HG03175 (cell line): ENCODE measurements at regions not wholly inside any gene's neighbourhood (a gene's known extent, or its start where the extent isn't known, plus 50 kb on each side); places are given as distances from the start of the nearest gene placed in this dataset.
"Not testable (repeated sequence)": the region's sequence is repeated elsewhere in the genome, so short reads cannot be mapped to it uniquely, and the experiment has no call there.

Experiments
- ATAC-seq: cut with Tn5 transposase; IDR thresholded peaks from one replicate; pipeline ENCODE4 v1.9.1; 2021; ENCODE audit warnings: mild to moderate bottlenecking, moderate library complexity; ENCODE audit not compliant: unreplicated experiment

DNA sequence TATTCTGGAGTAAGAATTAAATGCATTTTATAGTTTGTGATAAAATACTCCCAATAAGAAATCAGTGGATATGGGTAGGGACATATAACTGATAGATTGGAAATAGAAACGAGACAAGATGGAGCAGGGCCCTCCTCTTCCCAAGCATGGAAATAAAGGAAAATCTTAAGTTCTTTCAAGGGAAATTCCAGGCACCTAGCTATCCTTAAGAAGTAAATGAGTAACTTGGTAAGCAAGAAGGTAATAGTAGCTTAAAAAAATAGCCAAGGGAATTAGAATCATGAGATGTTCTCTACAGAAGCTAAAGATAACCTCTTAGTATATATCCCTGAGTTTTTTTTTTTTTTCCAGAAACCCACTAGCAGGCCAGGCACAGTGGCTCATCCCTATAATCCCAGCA lies 105.5 kb upstream of the FAM3C start:
- ATAC-seq = no peak

DNA sequence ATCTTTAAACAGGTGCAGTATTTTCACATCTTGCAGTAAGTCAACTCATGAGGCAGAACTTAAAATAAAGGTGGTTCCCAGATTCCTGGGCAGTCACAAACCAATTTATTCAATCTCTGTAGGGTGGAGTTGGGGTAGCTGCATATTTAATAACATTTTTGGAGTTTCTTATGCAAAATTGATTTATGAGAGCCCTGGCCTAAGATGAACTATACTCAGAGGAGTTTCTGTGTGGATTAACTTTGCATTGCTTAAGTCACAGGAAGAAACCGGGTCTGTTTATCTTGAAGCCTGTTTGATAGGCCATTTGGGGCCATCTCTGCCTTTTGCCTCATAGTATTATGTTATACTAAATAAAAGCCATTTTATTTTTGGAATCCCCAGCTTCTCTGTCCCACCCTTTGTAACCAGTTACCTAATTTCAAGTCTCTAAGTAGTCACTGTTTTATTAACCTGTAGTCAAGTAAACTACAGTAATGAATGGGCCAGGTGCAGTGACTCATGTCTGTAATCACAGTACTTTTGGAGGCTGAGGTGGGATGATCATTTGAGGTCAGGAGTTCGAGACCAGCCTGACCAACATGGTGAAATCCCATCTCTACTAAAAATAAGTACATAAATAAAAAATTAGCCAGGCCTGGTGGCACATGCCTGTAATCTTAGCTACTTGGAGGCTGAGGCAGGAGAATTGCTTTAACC lies 104.4 kb upstream of the FAM3C start:
- ATAC-seq = no peak

DNA sequence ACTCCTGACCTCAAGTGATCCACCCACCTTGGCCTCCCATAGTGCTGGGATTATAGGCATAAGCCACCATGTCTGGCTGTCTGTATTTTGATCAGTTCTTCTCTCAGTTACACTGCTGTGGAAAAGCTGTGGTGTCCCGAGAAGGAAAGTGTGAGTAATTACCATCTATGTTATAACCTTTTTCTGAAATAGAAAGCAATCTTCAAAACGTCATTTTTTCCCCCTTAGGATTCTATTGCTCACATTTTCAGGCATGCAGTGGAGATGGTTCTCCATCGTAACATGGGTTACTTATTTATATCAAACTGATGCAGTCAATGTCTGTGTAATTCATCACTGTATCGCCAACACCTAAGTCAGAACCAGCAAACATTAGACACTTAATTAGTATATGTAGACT lies 103.5 kb upstream of the FAM3C start:
- ATAC-seq = no peak

DNA sequence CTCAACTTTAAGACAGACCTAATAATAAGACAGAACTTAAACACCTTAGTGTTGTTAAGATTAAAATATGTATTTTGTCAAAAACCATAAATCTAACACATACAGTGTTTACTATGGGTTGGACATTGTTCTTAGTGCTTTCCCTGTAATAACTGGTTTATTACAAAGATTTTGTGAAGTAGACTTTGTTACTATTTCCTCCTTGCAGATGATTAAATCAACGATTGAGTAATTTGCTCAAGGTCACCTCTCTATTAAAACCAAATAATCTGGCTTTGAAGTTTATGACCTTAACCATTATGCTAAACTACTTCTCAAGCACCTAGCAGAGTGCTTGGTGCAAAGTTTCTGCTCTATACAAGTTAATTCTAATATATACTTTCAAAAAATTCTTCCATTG lies 102.7 kb upstream of the FAM3C start:
- no peak for ATAC-seq

DNA sequence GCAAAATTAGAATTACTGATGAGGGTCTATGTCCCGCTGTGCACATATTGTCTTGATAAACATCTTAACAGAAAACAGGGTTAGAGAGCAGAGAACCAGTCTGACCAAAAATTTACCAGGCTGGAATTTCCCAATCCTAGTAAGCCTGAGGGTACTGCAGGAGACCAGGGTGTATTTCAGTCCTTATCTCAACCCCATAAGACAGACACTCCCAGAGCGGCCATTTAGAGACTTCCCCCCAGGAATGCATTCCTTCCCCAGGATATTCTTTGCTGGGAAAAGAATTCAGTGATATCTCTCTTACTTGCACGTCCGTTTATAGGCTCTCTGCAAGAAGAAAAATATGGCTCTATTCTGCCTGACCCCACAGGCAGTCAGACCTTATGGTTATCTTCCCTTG lies 101.4 kb upstream of the FAM3C start:
- not testable (repeated sequence) for ATAC-seq

DNA sequence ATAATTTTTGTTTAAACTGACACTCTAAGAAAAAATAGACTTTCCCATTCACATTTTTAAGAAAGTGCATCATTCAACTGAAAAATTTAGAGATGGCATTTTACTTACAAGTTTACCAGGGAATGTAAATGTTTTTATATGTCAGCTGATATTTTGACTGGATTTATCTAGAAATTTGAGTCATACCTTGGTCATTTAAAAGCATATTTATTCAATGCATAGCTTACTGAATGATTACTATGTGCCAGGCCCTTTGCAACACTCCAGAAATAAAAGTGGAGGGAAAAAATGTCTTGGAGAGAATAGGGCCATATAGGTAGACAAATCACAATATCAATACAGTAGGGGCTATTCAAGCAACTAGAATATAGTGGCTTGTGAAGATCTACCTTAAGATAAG lies 98.4 kb upstream of the FAM3C start:
- ATAC-seq = no peak

DNA sequence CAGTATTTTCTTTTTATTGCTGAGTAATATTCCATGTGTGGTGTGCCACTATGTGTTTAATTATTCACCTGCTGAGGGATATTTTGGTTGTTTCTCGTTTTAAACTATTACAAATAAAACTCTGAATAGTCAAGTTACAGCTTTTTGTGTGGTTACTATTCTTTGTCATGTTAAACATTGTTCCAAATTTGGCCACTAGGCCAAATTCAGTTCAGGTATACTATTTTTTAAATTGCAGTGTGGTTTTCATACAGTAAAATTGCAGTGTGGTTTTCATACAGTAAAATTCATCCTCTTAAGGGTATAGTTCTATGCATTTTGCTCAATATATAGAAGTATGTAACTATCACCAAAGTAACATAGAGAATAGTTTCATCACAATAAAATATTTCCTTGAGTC lies 97.4 kb upstream of the FAM3C start:
- no peak for ATAC-seq

DNA sequence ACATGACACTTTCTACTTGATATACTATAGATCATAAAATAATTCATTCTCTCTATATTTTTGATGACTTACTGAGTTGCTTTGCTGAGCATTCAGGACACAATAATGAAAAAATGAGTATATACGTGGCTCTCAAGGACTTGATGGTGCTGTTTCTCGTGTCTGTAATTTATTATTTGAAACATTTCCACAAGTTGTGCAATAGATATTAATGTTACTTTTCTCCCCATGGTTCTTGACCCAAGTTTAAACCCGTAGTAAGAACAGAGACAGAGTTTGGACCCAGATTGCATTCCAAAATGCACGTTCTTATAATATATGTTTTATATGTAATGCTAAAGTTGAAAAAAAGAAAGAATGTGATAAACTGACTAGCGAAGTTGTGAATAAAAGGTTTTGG lies 94.2 kb upstream of the FAM3C start:
- ATAC-seq = no peak

DNA sequence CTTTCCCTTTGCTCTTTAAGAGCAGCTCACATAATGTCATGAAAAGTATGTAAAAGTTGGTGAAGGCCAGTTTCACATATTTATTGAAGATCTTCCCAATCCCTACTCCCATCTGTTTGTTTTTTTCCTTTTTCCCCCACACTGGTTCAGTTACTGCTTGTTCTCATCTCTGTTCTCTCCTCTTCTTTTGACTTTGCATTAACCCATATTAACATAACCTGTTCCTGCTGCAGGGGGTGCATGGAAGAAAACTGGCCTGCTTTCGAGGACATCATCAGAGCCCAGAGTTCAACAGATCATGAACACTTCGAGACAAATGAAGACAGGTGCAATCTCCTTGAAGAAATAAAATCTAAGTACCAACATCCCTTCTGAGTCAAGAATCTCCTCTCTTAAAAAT lies 93.3 kb upstream of the FAM3C start:
- ATAC-seq = no peak

DNA sequence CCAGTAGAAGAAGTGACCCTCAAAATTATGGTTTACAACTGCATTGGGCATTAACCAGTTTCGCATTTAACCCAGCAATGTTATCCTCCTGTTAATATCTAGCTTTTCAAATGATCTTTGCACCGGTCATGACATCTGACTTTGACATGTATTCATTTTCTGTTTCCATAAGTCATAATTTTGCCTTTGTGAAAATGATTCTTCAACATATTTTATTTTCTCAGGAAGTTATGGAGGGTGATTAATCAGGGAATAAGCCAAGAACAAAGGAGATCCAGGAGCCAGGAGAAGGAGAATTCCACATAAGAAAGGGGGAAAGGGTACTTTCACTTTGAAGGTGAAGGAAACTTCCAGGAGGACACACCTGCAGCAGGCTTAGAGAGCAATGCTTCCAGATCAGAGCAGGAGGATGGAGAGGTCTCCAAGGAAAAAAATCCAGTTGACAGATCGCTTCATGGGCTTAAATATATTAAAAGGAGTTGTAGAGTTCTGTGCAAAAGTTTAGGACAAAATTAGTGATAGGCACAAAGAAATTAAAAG lies 92.1 kb upstream of the FAM3C start:
- no peak for ATAC-seq

DNA sequence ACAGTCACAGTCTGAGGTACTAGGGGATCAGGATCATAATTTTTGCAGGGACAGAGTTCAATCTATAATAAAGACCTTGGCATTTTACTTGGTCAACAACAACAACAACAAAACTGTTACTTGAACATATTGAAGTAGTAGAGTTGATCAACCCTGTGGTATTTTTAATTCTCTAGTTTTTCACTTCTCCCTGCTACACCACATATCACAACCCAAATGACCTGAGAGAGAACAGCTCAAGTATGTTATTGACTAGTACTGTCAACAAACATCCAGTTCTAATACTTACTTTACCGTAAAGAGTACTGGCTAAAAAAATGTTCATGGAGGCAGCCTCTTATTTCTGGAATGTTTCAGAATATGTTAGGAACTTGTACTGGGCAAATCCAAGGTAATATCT lies 90.5 kb upstream of the FAM3C start:
- ATAC-seq = no peak

DNA sequence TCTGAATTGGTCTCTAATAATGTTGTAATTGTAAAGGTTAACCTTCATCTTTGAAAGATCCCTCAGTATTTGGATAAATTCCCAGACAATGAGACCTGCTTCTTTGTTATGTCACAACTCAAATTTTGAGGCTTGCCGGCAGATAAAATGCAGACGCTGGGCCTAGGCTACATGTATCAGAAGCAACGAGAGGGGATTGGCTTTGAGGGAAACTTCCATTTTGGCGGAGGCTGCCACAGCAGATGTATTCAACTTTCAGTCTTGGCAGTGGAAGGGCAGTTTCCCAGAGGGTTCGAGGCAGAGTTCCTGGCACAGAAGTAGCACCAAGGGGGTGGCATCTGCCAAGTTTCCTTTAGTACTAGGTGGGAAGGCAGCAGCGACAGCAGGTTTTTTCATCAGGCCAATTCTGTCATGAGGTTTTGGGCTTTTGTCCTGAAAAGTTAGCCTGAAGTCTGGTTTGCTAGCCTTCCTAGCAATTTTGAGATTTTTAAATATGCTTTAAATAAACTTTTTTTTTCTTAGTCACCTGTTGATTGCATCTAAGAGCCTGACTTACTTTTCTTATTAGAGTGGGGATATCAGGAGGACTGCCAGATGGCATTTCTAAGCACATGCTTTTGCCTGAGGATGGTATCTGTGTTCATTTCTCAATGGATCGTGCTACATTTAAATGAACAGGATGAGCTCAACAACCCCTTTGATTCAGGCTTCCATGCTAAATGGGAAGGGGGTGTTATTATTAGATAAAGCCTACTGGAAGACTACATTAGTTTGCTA lies 89.5 kb upstream of the FAM3C start:
- ATAC-seq = no peak

DNA sequence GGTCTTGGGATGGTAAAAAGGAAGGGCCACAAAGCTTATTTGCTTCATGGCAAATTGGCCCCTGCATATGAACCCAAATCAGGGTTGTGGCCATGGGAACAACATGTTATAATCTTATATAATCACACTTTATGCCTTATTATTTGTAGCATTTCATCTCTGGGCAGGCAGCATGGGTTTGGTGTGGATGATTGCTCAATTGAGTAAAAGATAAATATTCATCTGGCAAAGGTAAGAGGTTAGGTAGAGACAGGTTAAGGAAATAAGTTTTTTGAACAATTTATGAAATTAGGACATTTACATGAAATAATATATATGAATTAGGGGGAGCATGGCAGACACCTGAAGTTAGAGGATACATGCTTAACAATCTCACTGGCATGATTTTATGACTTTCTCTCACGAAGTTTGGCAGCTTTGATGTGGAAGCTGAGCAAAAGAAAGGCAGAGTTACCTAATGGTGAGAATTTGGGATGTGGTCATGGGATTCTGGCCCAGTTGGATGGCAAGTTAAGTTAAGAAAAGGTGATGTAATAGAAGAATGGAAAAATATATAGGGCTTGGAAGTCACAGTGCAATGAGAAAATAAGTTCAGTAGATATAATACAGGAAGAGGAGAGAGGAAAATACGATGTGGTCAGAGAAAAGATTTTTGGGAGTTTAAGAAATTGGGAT lies 88.1 kb upstream of the FAM3C start:
- ATAC-seq = no peak

DNA sequence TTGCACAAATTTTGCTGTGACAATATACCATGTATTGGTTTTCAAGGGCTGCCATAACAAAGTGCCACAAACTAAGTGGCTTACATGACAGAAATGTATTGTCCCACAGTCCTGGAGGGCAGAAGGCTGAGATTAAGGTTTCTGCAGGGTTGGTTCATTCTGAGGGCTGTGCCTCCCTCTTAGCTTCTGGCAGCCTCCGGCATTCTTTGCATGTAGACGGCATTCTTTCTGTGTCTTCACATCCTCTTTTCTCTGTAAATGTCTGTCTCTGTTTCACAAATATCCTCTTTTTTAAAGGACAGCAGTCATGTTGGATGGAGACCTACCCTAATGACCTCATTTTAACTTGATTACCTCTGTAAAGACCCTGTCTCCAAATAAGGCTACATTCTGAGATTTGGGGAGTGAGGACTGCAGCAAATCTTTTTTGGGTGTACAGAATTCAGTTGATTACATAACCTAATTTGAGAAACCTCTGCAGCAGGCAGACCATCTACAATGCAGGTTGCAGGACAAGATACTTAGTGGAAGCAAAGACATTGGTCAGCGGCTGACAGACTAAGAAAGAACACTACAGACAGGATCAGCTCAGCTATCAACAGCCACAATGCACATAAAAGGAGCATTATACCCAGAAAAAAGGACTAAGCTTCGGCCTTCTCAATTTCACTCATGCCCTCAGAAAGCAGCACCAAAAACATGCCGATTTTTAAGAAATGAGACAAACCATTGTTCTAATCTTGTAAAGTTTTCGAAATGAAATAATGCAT lies 84.6 kb upstream of the FAM3C start:
- no peak for ATAC-seq

DNA sequence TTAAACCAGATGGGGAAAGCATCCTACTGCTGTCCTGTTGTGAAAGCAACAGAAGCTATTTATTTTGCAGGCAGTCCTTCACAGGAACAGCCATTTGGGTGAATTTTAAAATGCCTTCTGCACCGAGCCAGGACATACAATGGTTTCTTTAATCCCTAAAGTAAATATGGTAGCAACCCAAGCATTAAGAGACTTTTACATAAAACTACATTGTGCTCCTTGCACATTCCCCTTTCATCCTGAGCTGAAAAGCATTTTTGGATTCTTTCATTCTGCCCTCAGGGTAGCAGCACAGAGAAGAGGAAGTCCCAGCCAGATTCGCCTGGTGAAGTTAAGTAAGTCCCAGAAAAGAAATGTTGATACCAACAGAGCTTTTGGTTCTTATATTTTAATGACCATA lies 84.0 kb upstream of the FAM3C start:
- no peak for ATAC-seq

DNA sequence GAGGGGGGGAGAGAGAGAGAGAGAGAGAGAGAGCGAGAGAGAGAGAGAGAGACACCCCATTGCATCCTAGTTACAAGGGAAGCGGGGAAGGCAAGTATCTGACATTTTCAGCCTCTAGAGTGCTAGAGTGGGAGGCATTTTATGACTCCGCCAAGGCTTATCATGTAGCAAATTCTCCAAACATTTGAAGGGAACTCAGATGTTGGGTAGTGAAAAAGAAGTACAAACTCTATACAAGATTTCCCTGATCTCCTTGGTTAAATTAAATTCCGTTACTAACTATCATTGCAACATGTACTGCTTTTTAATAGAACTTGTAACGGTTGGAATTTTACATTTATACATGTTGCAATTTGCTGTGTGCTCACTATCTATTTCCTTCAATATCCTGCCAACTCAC lies 83.4 kb upstream of the FAM3C start:
- ATAC-seq = no peak

DNA sequence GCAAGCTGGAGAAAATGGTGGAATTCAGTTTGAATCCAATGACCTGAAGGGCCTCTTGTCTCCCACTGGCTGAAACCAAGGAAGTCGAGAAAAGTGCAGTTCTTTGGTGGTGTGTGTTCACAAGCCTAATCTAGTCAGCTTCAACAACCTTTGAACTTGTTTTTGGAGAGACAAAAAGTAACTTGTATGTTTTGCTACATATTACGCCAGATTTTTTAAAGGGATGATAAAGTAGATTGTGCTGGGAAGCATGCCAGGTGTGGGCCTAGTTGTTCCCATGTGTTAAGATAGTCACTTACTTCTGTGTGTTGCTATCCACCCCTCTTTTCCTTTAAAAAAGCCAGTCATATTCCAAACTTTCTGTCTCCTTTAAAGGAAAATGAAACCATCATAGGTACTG lies 79.7 kb upstream of the FAM3C start:
- ATAC-seq = no peak

DNA sequence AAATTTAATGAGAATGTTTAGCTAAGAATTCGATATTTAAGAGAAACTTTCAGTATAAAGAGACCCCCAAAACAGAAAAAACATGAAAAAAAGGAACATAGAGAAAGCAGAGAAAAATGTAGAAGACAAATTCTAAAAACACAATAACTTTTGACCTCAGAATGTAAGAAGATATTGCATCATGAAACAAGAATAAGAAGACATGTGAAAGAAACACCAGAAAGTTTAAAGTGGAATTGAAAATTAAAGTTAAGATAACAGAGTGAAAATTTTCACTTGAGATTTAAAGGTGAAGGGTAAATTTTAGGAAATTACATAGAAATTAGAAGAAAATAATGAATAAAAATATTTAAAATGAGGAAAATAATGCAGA lies 78.2 kb upstream of the FAM3C start:
- no peak for ATAC-seq

DNA sequence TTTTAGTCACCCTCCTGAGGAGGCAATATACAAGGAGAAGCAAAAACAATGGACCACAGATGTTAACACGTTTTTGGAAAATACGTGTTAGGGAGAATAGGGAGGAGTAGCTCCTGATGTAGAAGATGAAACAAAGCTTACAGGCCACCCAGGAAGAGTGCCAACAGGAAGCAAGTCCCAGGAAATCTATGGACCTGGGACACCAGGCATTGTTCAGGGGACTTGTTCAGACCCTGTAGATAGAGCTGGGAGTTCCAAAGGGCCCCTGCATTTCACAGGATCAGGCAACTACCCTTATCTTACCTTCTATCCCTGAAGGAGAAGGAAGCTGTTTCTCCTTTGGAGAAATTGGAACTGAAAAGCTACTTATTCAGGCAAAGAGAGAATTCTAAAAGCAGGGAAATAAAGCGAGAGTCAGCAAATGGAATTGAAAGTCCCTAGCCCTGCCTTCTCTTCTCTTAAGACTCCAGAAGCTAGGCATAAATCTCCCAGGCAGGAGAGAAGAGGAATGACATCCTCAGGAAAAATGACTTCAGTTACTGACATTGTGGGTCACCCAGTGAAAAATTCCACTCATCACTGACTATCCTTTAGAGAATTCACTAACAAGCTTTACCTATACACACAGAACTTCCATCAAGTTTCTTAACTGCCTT lies 77.7 kb upstream of the FAM3C start:
- no peak for ATAC-seq

DNA sequence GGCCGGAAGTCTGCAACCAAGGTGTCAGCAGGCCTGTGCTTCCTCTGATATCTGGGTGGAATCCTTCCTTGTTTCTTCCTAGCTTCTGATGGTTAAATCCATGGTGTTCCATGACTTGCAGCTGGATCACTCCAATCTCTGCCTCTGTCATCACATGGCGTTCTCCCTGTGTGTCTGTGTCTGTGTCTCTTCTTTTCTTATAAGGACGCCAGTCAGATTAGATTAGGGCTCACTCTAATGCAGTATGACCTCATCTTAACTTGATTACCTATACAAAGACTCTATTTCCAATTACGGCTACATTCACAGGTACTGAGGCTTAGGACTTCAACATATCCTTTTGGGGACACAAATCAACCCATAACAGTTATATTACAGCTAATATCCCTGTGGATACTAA lies 70.3 kb upstream of the FAM3C start:
- no peak for ATAC-seq

DNA sequence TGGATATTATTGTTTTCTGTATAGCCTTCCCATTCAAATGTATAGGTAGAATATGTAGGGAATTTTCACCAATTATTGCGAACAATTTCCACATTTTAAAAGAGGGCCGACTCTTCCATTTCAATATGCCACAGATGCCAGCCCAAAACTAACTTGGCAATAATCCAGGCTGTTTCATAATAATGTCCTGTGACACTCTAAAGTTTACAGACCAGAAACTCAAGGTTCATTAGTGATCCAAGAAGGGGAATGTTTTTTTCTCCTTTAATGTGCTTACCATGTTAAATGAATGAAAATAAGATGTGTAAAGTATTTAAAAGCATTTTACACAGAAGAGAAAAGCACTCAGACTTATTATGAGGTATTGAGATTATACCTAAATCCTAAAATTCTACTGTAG lies 63.0 kb upstream of the FAM3C start:
- ATAC-seq = no peak
